Forelimb muscle (tissue), 1 donor: ENCODE measurements at regions not wholly inside any gene's neighbourhood (a gene's known extent, or its start where the extent isn't known, plus 50 kb on each side); places are given as distances from the start of the nearest gene placed in this dataset.
"Not testable (repeated sequence)": the region's sequence is repeated elsewhere in the genome, so short reads cannot be mapped to it uniquely, and the experiment has no call there.

ENCODE experiments used
- DNase-seq: peaks from one replicate; pipeline ENCODE4 v3.0.0-alpha.2; 2013; ENCODE audit warnings: low read depth

GRCh38 chr14:58752771-58753201, 115.0 kb downstream of the DACT1 start:
- no peak for DNase-seq

- no peak for DNase-seq
Measured at GRCh38 chr14:58755031-58755925, 117.5 kb downstream of the DACT1 start.

- DNase-seq, result no peak
Measured at GRCh38 chr14:58760121-58760520, 122.4 kb downstream of the DACT1 start.

GRCh38 chr14:58762629-58763028, 124.9 kb downstream of the DACT1 start:
- DNase-seq, result no peak

GRCh38 chr14:58763210-58763609, 125.4 kb downstream of the DACT1 start:
- no peak for DNase-seq

- DNase-seq, result no peak
Measured at GRCh38 chr14:58765418-58765831, 127.7 kb downstream of the DACT1 start.

GRCh38 chr14:58765843-58766242, 128.1 kb downstream of the DACT1 start:
- no peak for DNase-seq

GRCh38 chr14:58769011-58769643, 131.4 kb downstream of the DACT1 start:
- DNase-seq, result no peak

GRCh38 chr14:58769771-58770170, 132.0 kb downstream of the DACT1 start:
- DNase-seq, result no peak

- DNase-seq, result no peak
Measured at GRCh38 chr14:58770491-58770982, 132.8 kb downstream of the DACT1 start.

- no peak for DNase-seq
Measured at GRCh38 chr14:58771016-58771415, 133.3 kb downstream of the DACT1 start.

GRCh38 chr14:58772116-58772515, 134.4 kb downstream of the DACT1 start:
- no peak for DNase-seq

GRCh38 chr14:58772794-58773620, 135.2 kb downstream of the DACT1 start:
- DNase-seq, result no peak

GRCh38 chr14:58774531-58774930, 136.8 kb downstream of the DACT1 start:
- DNase-seq, result no peak

GRCh38 chr14:58775130-58775529, 137.4 kb downstream of the DACT1 start:
- DNase-seq, result not testable (repeated sequence)

GRCh38 chr14:58776516-58776915, 138.8 kb downstream of the DACT1 start:
- DNase-seq, result no peak

- no peak for DNase-seq
Measured at GRCh38 chr14:58777541-58777979, 139.8 kb downstream of the DACT1 start.

- no peak for DNase-seq
Measured at GRCh38 chr14:58778202-58778601, 140.4 kb downstream of the DACT1 start.

GRCh38 chr14:58779376-58779775, 141.6 kb downstream of the DACT1 start:
- no peak for DNase-seq

- no peak for DNase-seq
Measured at GRCh38 chr14:58780185-58780584, 142.4 kb downstream of the DACT1 start.

- no peak for DNase-seq
Measured at GRCh38 chr14:58780605-58781004, 142.8 kb downstream of the DACT1 start.

GRCh38 chr14:58782011-58782410, 144.2 kb downstream of the DACT1 start:
- DNase-seq, result no peak
